ENCODE measurements at regions not wholly inside any gene's neighbourhood (a gene's known extent, or its start where the extent isn't known, plus 50 kb on each side); places are given as distances from the start of the nearest gene placed in this dataset.
"Not testable (repeated sequence)": the region's sequence is repeated elsewhere in the genome, so short reads cannot be mapped to it uniquely, and the experiment has no call there.

GRCh38 chr6:82506526-82506925, 142.9 kb downstream of the TPBG start:
- Histone ChIP-seq H3K9me3 (no peaks in the 10 kb centered on the region), H3K27ac (no peak overlapping the region), H3K4me3 (no peak overlapping the region), H3K4me1 (no peaks in the 10 kb centered on the region), H3K27me3 (no peaks in the 10 kb centered on the region), H3K36me3 (ENCODE audit: low read depth, missing control alignments) (no peaks in the 10 kb centered on the region)
- TF ChIP-seq POLR2A (IDR thresholded peaks at IDR 0.05) (no peak), CTCF (IDR thresholded peaks at IDR 0.05) (no peak)
- DNase-seq = no peak
- WGBS, 2 donors = 54 to 77% methylated on average over 1 of the region's 1 CpG
- intact Hi-C loops (cut with DNase I; ENCODE audit: low total_unique reads) = no loop called here

GRCh38 chr6:82507112-82507511, 143.5 kb downstream of the TPBG start:
- Histone ChIP-seq H3K27ac (no peak overlapping the region), H3K27me3 (no peaks in the 10 kb centered on the region), H3K36me3 (ENCODE audit: low read depth, missing control alignments) (no peaks in the 10 kb centered on the region), H3K4me3 (no peak overlapping the region), H3K9me3 (no peaks in the 10 kb centered on the region), H3K4me1 (no peaks in the 10 kb centered on the region)
- intact Hi-C loops (cut with DNase I; ENCODE audit: low total_unique reads) = no loop called here
- no peak for DNase-seq
- 84 to 86% methylated on average over 1 of the region's 1 CpG for WGBS, 2 donors
- no peak for TF ChIP-seq POLR2A (IDR thresholded peaks at IDR 0.05)

GRCh38 chr6:82511546-82511945, 147.9 kb downstream of the TPBG start:
- no peaks in the 10 kb centered on the region for H3K9me3 ChIP-seq
- H3K27ac ChIP-seq = no peak overlapping the region
- no peak for DNase-seq
- no peak overlapping the region for H3K4me3 ChIP-seq
- H3K4me1 ChIP-seq = no peaks in the 10 kb centered on the region
- no peaks in the 10 kb centered on the region for H3K36me3 ChIP-seq (ENCODE audit: low read depth, missing control alignments)
- WGBS, 2 donors = 86 to 90% methylated on average over 2 of the region's 2 CpGs
- no peaks in the 10 kb centered on the region for H3K27me3 ChIP-seq
- TF ChIP-seq POLR2A (IDR thresholded peaks at IDR 0.05) = no peak
- no peak for TF ChIP-seq CTCF (IDR thresholded peaks at IDR 0.05)
- intact Hi-C loops (cut with DNase I; ENCODE audit: low total_unique reads) = no loop called here

- H3K36me3 ChIP-seq (ENCODE audit: low read depth, missing control alignments); H3K4me1 ChIP-seq; DNase-seq; intact Hi-C loops (cut with DNase I; ENCODE audit: low total_unique reads); H3K4me3 ChIP-seq; H3K27ac ChIP-seq; H3K27me3 ChIP-seq; H3K9me3 ChIP-seq: not testable (repeated sequence)
- 91 to 94% methylated on average over 4 of the region's 4 CpGs for WGBS, 2 donors
Observed at GRCh38 chr6:82517896-82518295, 154.3 kb downstream of the TPBG start.

- H3K27ac ChIP-seq = no peak overlapping the region
- H3K4me1 ChIP-seq = no peaks in the 10 kb centered on the region
- no peaks in the 10 kb centered on the region for H3K27me3 ChIP-seq
- no peak overlapping the region for H3K4me3 ChIP-seq
- no peak for DNase-seq
- 88 to 94% methylated on average over 1 of the region's 1 CpG for WGBS, 2 donors
- H3K36me3 ChIP-seq (ENCODE audit: low read depth, missing control alignments) = no peaks in the 10 kb centered on the region
- TF ChIP-seq CTCF (IDR thresholded peaks at IDR 0.05) (no peak), POLR2A (IDR thresholded peaks at IDR 0.05) (no peak)
- intact Hi-C loops (cut with DNase I; ENCODE audit: low total_unique reads) = no loop called here
- no peaks in the 10 kb centered on the region for H3K9me3 ChIP-seq
Observed at GRCh38 chr6:82521369-82521768, 157.8 kb downstream of the TPBG start.

- no peaks in the 10 kb centered on the region for H3K36me3 ChIP-seq (ENCODE audit: low read depth, missing control alignments)
- DNase-seq = no peak
- intact Hi-C loops (cut with DNase I; ENCODE audit: low total_unique reads) = no loop called here
- H3K27me3 ChIP-seq = no peaks in the 10 kb centered on the region
- WGBS, 2 donors = 77 to 81% methylated on average over 2 of the region's 2 CpGs
- no peaks in the 10 kb centered on the region for H3K4me1 ChIP-seq
- TF ChIP-seq POLR2A (IDR thresholded peaks at IDR 0.05) = no peak
- no peak for TF ChIP-seq CTCF (IDR thresholded peaks at IDR 0.05)
- no peak overlapping the region for H3K27ac ChIP-seq
- H3K4me3 ChIP-seq = no peak overlapping the region
- no peaks in the 10 kb centered on the region for H3K9me3 ChIP-seq
Observed at GRCh38 chr6:82521861-82522260, 158.2 kb downstream of the TPBG start.
